ENCODE measurements at regions not wholly inside any gene's neighbourhood (a gene's known extent, or its start where the extent isn't known, plus 50 kb on each side); places are given as distances from the start of the nearest gene placed in this dataset.

- no peaks in the 10 kb centered on the region for H3K36me3 ChIP-seq (ENCODE audit: insufficient read depth)
- no peaks in the 10 kb centered on the region for H3K4me1 ChIP-seq (ENCODE audit: low read depth, poor library complexity, severe bottlenecking)
- no peak overlapping the region for H3K4me3 ChIP-seq (IDR thresholded peaks at IDR 0.05; ENCODE audit: insufficient read depth, low read depth, low read length)
- no peak overlapping the region for H3K4me2 ChIP-seq
- no peak overlapping the region for H3K9ac ChIP-seq
- H3K27me3 ChIP-seq (ENCODE audit: insufficient read depth, low read depth): no peaks in the 10 kb centered on the region
- H2AFZ ChIP-seq (ENCODE audit: low read depth): no peak overlapping the region
- TF ChIP-seq, protein P1, sequence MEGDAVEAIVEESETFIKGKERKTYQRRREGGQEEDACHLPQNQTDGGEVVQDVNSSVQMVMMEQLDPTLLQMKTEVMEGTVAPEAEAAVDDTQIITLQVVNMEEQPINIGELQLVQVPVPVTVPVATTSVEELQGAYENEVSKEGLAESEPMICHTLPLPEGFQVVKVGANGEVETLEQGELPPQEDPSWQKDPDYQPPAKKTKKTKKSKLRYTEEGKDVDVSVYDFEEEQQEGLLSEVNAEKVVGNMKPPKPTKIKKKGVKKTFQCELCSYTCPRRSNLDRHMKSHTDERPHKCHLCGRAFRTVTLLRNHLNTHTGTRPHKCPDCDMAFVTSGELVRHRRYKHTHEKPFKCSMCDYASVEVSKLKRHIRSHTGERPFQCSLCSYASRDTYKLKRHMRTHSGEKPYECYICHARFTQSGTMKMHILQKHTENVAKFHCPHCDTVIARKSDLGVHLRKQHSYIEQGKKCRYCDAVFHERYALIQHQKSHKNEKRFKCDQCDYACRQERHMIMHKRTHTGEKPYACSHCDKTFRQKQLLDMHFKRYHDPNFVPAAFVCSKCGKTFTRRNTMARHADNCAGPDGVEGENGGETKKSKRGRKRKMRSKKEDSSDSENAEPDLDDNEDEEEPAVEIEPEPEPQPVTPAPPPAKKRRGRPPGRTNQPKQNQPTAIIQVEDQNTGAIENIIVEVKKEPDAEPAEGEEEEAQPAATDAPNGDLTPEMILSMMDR (conservative IDR thresholded peaks at IDR 0.05; ENCODE audit: low read depth, low read length): no peak
- no peaks in the 10 kb centered on the region for H3K79me2 ChIP-seq (ENCODE audit: insufficient read depth, low read depth)
- H4K20me1 ChIP-seq (ENCODE audit: insufficient read depth): no peaks in the 10 kb centered on the region
- H3K27ac ChIP-seq: no peak overlapping the region
Observed at GRCh38 chr12:60349232-60349978, 753.6 kb downstream of the SLC16A7 start.

- H3K4me1 ChIP-seq (ENCODE audit: low read depth, poor library complexity, severe bottlenecking): no peaks in the 10 kb centered on the region
- H4K20me1 ChIP-seq (ENCODE audit: insufficient read depth): no peaks in the 10 kb centered on the region
- no peak overlapping the region for H3K27ac ChIP-seq
- no peaks in the 10 kb centered on the region for H3K36me3 ChIP-seq (ENCODE audit: insufficient read depth)
- H3K4me2 ChIP-seq: no peak overlapping the region
- H3K27me3 ChIP-seq (ENCODE audit: insufficient read depth, low read depth): no peaks in the 10 kb centered on the region
- no peak overlapping the region for H2AFZ ChIP-seq (ENCODE audit: low read depth)
- H3K9ac ChIP-seq: no peak overlapping the region
- TF ChIP-seq, protein P1 (conservative IDR thresholded peaks at IDR 0.05; ENCODE audit: low read depth, low read length): no peak
- H3K4me3 ChIP-seq (IDR thresholded peaks at IDR 0.05; ENCODE audit: insufficient read depth, low read depth, low read length): no peak overlapping the region
- no peaks in the 10 kb centered on the region for H3K79me2 ChIP-seq (ENCODE audit: insufficient read depth, low read depth)
Observed at GRCh38 chr12:60387356-60387755, 791.5 kb downstream of the SLC16A7 start.

- TF ChIP-seq, protein P1 (conservative IDR thresholded peaks at IDR 0.05; ENCODE audit: low read depth, low read length): no peak
Observed at GRCh38 chr12:60391051-60391450, 795.2 kb downstream of the SLC16A7 start.

GRCh38 chr12:60391791-60392190, 796.0 kb downstream of the SLC16A7 start:
- H4K20me1 ChIP-seq (ENCODE audit: insufficient read depth): no peaks in the 10 kb centered on the region
- H3K79me2 ChIP-seq (ENCODE audit: insufficient read depth, low read depth): no peaks in the 10 kb centered on the region
- no peaks in the 10 kb centered on the region; the same call in 1 of the 2 replicates for H3K36me3 ChIP-seq (ENCODE audit: insufficient read depth)
- TF ChIP-seq, protein P1 (conservative IDR thresholded peaks at IDR 0.05; ENCODE audit: low read depth, low read length): no peak
- H3K9ac ChIP-seq: no peak overlapping the region
- H3K4me2 ChIP-seq: no peak overlapping the region
- no peak overlapping the region for H3K27ac ChIP-seq
- no peaks in the 10 kb centered on the region for H3K4me1 ChIP-seq (ENCODE audit: low read depth, poor library complexity, severe bottlenecking)
- H2AFZ ChIP-seq (ENCODE audit: low read depth): no peak overlapping the region
- no peak overlapping the region for H3K4me3 ChIP-seq (IDR thresholded peaks at IDR 0.05; ENCODE audit: insufficient read depth, low read depth, low read length)
- no peaks in the 10 kb centered on the region for H3K27me3 ChIP-seq (ENCODE audit: insufficient read depth, low read depth)

More at GRCh38 chr12:60391051-60391450, 795.2 kb downstream of the SLC16A7 start:
- Histone ChIP-seq H3K4me3 (IDR thresholded peaks at IDR 0.05; ENCODE audit: insufficient read depth, low read depth, low read length) (no peak overlapping the region), H3K9ac (no peak overlapping the region), H3K27me3 (ENCODE audit: insufficient read depth, low read depth) (no peaks in the 10 kb centered on the region), H3K79me2 (ENCODE audit: insufficient read depth, low read depth) (no peaks in the 10 kb centered on the region), H2AFZ (ENCODE audit: low read depth) (no peak overlapping the region), H3K36me3 (ENCODE audit: insufficient read depth) (no peaks in the 10 kb centered on the region; the same call in 1 of the 2 replicates), H3K4me1 (ENCODE audit: low read depth, poor library complexity, severe bottlenecking) (no peaks in the 10 kb centered on the region), H3K4me2 (no peak overlapping the region), H4K20me1 (ENCODE audit: insufficient read depth) (no peaks in the 10 kb centered on the region), H3K27ac (no peak overlapping the region)
